Right lung (tissue), 2 donors: ENCODE measurements at regions not wholly inside any gene's neighbourhood (a gene's known extent, or its start where the extent isn't known, plus 50 kb on each side); places are given as distances from the start of the nearest gene placed in this dataset.

Experiments
- DNase-seq, 2 donors: peaks; one replicate each; pipeline ENCODE4 v3.0.0-alpha.2; 2013

- DNase-seq = no peak
These were observed 115.4 kb downstream of the AXIN2 start for GRCh38 chr17:65446043-65446442.

GRCh38 chr17:65444049-65444448 is 117.4 kb downstream of the AXIN2 start:
- no peak for DNase-seq

GRCh38 chr17:65442691-65443090 is 118.8 kb downstream of the AXIN2 start:
- no peak for DNase-seq

- no peak for DNase-seq
These were observed 119.2 kb downstream of the AXIN2 start for GRCh38 chr17:65442250-65442649.

- no peak for DNase-seq
These were observed 120.3 kb downstream of the AXIN2 start for GRCh38 chr17:65441053-65441605.

GRCh38 chr17:65438708-65439294 is 122.6 kb downstream of the AXIN2 start:
- DNase-seq = no peak

GRCh38 chr17:65438173-65438572 is 123.3 kb downstream of the AXIN2 start:
- DNase-seq = no peak

- DNase-seq = no peak
These were observed 124.6 kb downstream of the AXIN2 start for GRCh38 chr17:65436871-65437270.

GRCh38 chr17:65434878-65435277 is 126.6 kb downstream of the AXIN2 start:
- no peak for DNase-seq

- DNase-seq = no peak
These were observed 127.2 kb downstream of the AXIN2 start for GRCh38 chr17:65434251-65434650.

- DNase-seq = no peak
These were observed 127.9 kb downstream of the AXIN2 start for GRCh38 chr17:65433592-65433991.

GRCh38 chr17:65433157-65433556 is 128.3 kb downstream of the AXIN2 start:
- DNase-seq = no peak

GRCh38 chr17:65431116-65431515 is 130.3 kb downstream of the AXIN2 start:
- DNase-seq = no peak

- no peak for DNase-seq
These were observed 131.1 kb downstream of the AXIN2 start for GRCh38 chr17:65430209-65430833.

- no peak for DNase-seq
These were observed 137.9 kb downstream of the AXIN2 start for GRCh38 chr17:65423346-65424140.

GRCh38 chr17:65418622-65419021 is 142.8 kb downstream of the AXIN2 start:
- no peak for DNase-seq

GRCh38 chr17:65417406-65418221 is 143.8 kb downstream of the AXIN2 start:
- DNase-seq = no peak

GRCh38 chr17:65415991-65416390 is 145.5 kb downstream of the AXIN2 start:
- no peak for DNase-seq

- no peak for DNase-seq
These were observed 148.1 kb downstream of the AXIN2 start for GRCh38 chr17:65413390-65413789.

- DNase-seq = no peak
These were observed 152.1 kb downstream of the AXIN2 start for GRCh38 chr17:65409381-65409780.

GRCh38 chr17:65408050-65408449 is 153.4 kb downstream of the AXIN2 start:
- no peak for DNase-seq

- no peak for DNase-seq
These were observed 154.4 kb downstream of the AXIN2 start for GRCh38 chr17:65407017-65407416.
